Liver (tissue), 3 donors: ENCODE measurements at regions not wholly inside any gene's neighbourhood (a gene's known extent, or its start where the extent isn't known, plus 50 kb on each side); places are given as distances from the start of the nearest gene placed in this dataset.

Experiments
- EGR1 ChIP-seq, 2 donors: IDR thresholded peaks; 2 replicates each; pipeline ENCODE4 v1.6.1; 2016 to 2018; ENCODE audit warnings: antibody characterized with exemption in 2 of 2, low read depth in 2 of 2
- JUND ChIP-seq, 2 donors: IDR thresholded peaks; 2 replicates each; pipeline ENCODE4 v1.6.1; 2016; ENCODE audit warnings: antibody characterized with exemption in 2 of 2
- RAD21 ChIP-seq, 2 donors: IDR thresholded peaks; 2 replicates each; pipeline ENCODE4 v1.6.1; 2016; ENCODE audit warnings: antibody characterized with exemption in 2 of 2, mild to moderate bottlenecking in 2 of 2
- RXRA ChIP-seq, 2 donors: IDR thresholded peaks; 2 replicates each; pipeline ENCODE4 v1.6.1; 2017 to 2018; ENCODE audit warnings: antibody characterized with exemption in 2 of 2, mild to moderate bottlenecking in 1 of 2
- SP1 ChIP-seq: IDR thresholded peaks from 2 replicates; pipeline ENCODE4 v1.6.1; 2018; ENCODE audit warnings: antibody characterized with exemption, mild to moderate bottlenecking
- YY1 ChIP-seq: IDR thresholded peaks from 2 replicates; pipeline ENCODE4 v1.6.1; 2016; ENCODE audit warnings: antibody characterized with exemption, mild to moderate bottlenecking
- TF ChIP-seq, protein P1 (sequence below): fragments of 150-350 bp; IDR thresholded peaks from 2 replicates; pipeline ENCODE4 v1.5.1; 2017; ENCODE audit warnings: improper control_type of control experiment, low read depth, low read length; ENCODE audit not compliant: missing input control
- TF ChIP-seq, protein P2 (sequence below): IDR thresholded peaks from 2 replicates; pipeline ENCODE4 v1.6.1; 2016; ENCODE audit warnings: antibody characterized with exemption, mild to moderate bottlenecking
- TF ChIP-seq, protein P3 (sequence below): IDR thresholded peaks from 2 replicates; pipeline ENCODE4 v1.6.1; 2016; ENCODE audit warnings: antibody characterized with exemption
- TF ChIP-seq, protein P4 (sequence below): IDR thresholded peaks from 2 replicates; pipeline ENCODE4 v1.6.1; 2016; ENCODE audit warnings: antibody characterized with exemption
- TF ChIP-seq, protein P5 (sequence below): IDR thresholded peaks from 2 replicates; pipeline ENCODE4 v1.6.1; 2016; ENCODE audit warnings: antibody characterized with exemption
- donor health status: healthy.
- donor health status: healthy.

DNA sequence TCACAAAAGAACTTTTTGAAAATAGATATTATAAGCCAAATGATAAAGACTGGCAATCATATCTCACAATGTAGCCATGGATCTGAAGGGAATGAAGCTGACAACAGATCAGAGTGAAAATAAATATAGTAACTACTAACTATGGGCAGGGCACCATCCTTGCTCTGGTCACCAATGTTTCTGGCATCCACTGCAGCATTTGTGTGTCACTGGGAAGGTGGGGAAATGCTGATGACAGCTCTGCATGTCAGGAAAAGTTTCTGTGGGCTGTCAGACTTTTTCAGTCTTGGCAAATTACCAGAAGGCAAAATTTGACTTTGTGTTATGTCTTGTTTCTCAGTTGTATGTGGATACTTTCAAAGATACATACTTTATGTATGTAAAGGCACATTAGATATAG, 195.6 kb downstream of the ZNF326 start:
- TF ChIP-seq, protein P1, sequence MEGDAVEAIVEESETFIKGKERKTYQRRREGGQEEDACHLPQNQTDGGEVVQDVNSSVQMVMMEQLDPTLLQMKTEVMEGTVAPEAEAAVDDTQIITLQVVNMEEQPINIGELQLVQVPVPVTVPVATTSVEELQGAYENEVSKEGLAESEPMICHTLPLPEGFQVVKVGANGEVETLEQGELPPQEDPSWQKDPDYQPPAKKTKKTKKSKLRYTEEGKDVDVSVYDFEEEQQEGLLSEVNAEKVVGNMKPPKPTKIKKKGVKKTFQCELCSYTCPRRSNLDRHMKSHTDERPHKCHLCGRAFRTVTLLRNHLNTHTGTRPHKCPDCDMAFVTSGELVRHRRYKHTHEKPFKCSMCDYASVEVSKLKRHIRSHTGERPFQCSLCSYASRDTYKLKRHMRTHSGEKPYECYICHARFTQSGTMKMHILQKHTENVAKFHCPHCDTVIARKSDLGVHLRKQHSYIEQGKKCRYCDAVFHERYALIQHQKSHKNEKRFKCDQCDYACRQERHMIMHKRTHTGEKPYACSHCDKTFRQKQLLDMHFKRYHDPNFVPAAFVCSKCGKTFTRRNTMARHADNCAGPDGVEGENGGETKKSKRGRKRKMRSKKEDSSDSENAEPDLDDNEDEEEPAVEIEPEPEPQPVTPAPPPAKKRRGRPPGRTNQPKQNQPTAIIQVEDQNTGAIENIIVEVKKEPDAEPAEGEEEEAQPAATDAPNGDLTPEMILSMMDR = no peak
- TF ChIP-seq YY1 (no peak), RAD21 (IDR thresholded peaks at IDR 0.05) (no peak), JUND (IDR thresholded peaks at IDR 0.05) (no peak), EGR1 (IDR thresholded peaks at IDR 0.05; ENCODE audit: low read depth in 2 of 2) (no peak), SP1 (no peak), RXRA (IDR thresholded peaks at IDR 0.05) (no peak)
- TF ChIP-seq, protein P2, sequence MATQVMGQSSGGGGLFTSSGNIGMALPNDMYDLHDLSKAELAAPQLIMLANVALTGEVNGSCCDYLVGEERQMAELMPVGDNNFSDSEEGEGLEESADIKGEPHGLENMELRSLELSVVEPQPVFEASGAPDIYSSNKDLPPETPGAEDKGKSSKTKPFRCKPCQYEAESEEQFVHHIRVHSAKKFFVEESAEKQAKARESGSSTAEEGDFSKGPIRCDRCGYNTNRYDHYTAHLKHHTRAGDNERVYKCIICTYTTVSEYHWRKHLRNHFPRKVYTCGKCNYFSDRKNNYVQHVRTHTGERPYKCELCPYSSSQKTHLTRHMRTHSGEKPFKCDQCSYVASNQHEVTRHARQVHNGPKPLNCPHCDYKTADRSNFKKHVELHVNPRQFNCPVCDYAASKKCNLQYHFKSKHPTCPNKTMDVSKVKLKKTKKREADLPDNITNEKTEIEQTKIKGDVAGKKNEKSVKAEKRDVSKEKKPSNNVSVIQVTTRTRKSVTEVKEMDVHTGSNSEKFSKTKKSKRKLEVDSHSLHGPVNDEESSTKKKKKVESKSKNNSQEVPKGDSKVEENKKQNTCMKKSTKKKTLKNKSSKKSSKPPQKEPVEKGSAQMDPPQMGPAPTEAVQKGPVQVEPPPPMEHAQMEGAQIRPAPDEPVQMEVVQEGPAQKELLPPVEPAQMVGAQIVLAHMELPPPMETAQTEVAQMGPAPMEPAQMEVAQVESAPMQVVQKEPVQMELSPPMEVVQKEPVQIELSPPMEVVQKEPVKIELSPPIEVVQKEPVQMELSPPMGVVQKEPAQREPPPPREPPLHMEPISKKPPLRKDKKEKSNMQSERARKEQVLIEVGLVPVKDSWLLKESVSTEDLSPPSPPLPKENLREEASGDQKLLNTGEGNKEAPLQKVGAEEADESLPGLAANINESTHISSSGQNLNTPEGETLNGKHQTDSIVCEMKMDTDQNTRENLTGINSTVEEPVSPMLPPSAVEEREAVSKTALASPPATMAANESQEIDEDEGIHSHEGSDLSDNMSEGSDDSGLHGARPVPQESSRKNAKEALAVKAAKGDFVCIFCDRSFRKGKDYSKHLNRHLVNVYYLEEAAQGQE = no peak
- TF ChIP-seq, protein P3, sequence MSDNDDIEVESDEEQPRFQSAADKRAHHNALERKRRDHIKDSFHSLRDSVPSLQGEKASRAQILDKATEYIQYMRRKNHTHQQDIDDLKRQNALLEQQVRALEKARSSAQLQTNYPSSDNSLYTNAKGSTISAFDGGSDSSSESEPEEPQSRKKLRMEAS = no peak
- TF ChIP-seq, protein P4, sequence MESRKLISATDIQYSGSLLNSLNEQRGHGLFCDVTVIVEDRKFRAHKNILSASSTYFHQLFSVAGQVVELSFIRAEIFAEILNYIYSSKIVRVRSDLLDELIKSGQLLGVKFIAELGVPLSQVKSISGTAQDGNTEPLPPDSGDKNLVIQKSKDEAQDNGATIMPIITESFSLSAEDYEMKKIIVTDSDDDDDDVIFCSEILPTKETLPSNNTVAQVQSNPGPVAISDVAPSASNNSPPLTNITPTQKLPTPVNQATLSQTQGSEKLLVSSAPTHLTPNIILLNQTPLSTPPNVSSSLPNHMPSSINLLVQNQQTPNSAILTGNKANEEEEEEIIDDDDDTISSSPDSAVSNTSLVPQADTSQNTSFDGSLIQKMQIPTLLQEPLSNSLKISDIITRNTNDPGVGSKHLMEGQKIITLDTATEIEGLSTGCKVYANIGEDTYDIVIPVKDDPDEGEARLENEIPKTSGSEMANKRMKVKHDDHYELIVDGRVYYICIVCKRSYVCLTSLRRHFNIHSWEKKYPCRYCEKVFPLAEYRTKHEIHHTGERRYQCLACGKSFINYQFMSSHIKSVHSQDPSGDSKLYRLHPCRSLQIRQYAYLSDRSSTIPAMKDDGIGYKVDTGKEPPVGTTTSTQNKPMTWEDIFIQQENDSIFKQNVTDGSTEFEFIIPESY = no peak
- TF ChIP-seq, protein P5, sequence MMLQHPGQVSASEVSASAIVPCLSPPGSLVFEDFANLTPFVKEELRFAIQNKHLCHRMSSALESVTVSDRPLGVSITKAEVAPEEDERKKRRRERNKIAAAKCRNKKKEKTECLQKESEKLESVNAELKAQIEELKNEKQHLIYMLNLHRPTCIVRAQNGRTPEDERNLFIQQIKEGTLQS = no peak
